GM12878 (cell line): ENCODE measurements at regions not wholly inside any gene's neighbourhood (a gene's known extent, or its start where the extent isn't known, plus 50 kb on each side); places are given as distances from the start of the nearest gene placed in this dataset.

ENCODE experiments used
- ATAC-seq: fragments of 200-7000 bp; cut with Tn5 transposase; 3 replicates; pipeline ENCODE4 v1.9.1; 2020; ENCODE audit warnings: mild to moderate bottlenecking, moderate library complexity
- BruUV-seq: library from RNA; stranded (reverse); fragments of 400-500 nt; replicated peaks from 2 replicates; lab custom pipeline; 2021; lab: Mats Ljungman, UMichigan
- CTCF ChIA-PET: fragments of 300-600 bp; sonication (Branson Sonifier 250); formaldehyde crosslinking; extraction: SDS; loops from one replicate; lab custom pipeline; 2021; ENCODE audit warnings: inconsistent platforms; lab: Yijun Ruan, JAX
- POLR2A ChIA-PET: fragments of 350-600 bp; formaldehyde crosslinking; extraction: SDS; loops from one replicate; lab custom pipeline; 2021; ENCODE audit warnings: inconsistent platforms; lab: Charles Lee
- RAD21 ChIA-PET: fragments of 300-600 bp; sonication (Branson Sonifier 250); formaldehyde crosslinking; loops from one replicate; lab custom pipeline; 2023; ENCODE audit warnings: antibody characterized with exemption; ENCODE audit not compliant: unreplicated experiment; lab: Charles Lee
- SMC1A ChIA-PET: fragments of 300-600 bp; sonication (Branson Sonifier 250); formaldehyde crosslinking; loops from one replicate; lab custom pipeline; 2023; ENCODE audit not compliant: unreplicated experiment, uncharacterized antibody; lab: Charles Lee
- DNase-seq: peaks from one replicate; pipeline ENCODE4 v3.0.0-alpha.2; 2011; ENCODE audit warnings: low read depth, low spot score
- FAIRE-seq: peaks from 3 replicates; lab custom pipeline; 2011; peaks lifted over from hg19 to GRCh38; lab: Jason Lieb, UNC
- H2AFZ ChIP-seq: 2 replicates; pipeline ENCODE4 v1.6.0; 2011; ENCODE audit warnings: low read depth, low read length, control low read depth; ENCODE audit not compliant: control insufficient read depth
- H3K27ac ChIP-seq: 2 replicates; pipeline ENCODE4 v1.5.1; 2011; ENCODE audit warnings: control low read depth; ENCODE audit not compliant: control insufficient read depth, insufficient read depth
- H3K27me3 ChIP-seq, 2 experiments: replicated peaks in 1 of 2; 2 replicates each; pipeline versions ENCODE4 v1.6.0 to v1.6.1; 2011; ENCODE audit warnings: low read length in 1 of 2; ENCODE audit not compliant: control insufficient read depth in 2 of 2, insufficient read depth in 2 of 2
- H3K36me3 ChIP-seq, 2 experiments: 2 replicates each; pipeline ENCODE4 v1.5.1; 2011; ENCODE audit warnings: low read length in 1 of 2; ENCODE audit not compliant: control insufficient read depth in 2 of 2, insufficient read depth in 2 of 2
- H3K4me1 ChIP-seq: 2 replicates; pipeline ENCODE4 v1.6.1; 2011; ENCODE audit warnings: mild to moderate bottlenecking, low read length, moderate library complexity, mixed read lengths; ENCODE audit not compliant: control insufficient read depth, insufficient read depth
- H3K4me2 ChIP-seq: 2 replicates; pipeline ENCODE4 v1.6.0; 2011; ENCODE audit warnings: control low read depth; ENCODE audit not compliant: control insufficient read depth, insufficient read depth
- H3K4me3 ChIP-seq: fragments of 200-600 bp; sonication (generic); 2 replicates; pipeline ENCODE4 v1.5.1; 2016
- H3K79me2 ChIP-seq: 2 replicates; pipeline ENCODE4 v1.6.0; 2011; ENCODE audit warnings: low read length; ENCODE audit not compliant: control insufficient read depth, insufficient read depth
- H3K9ac ChIP-seq: 2 replicates; pipeline ENCODE4 v1.8.0; 2011; ENCODE audit warnings: low read length, control low read depth, mixed read lengths; ENCODE audit not compliant: control insufficient read depth, insufficient read depth
- H3K9me3 ChIP-seq: replicated peaks from 3 replicates; pipeline ENCODE4 v1.5.1; 2011; ENCODE audit warnings: mild to moderate bottlenecking, low read length; ENCODE audit not compliant: control insufficient read depth, insufficient read depth
- H4K20me1 ChIP-seq: 2 replicates; pipeline ENCODE4 v1.6.0; 2011; ENCODE audit not compliant: control insufficient read depth, insufficient read depth
- BCL11A ChIP-seq: IDR thresholded peaks from 2 replicates; pipeline ENCODE4 v1.6.1; 2011; ENCODE audit warnings: low read depth, low read length
- RB1 ChIP-seq: fragments of 450-650 bp; formaldehyde crosslinking; IDR thresholded peaks from 2 replicates; pipeline ENCODE4 v1.6.1; 2017; ENCODE audit warnings: mild to moderate bottlenecking, borderline replicate concordance
- SRF ChIP-seq, 2 experiments: IDR thresholded peaks; 2 replicates each; pipeline ENCODE4 v1.6.1; 2011; ENCODE audit warnings: low read depth in 2 of 2, low read length in 2 of 2, mild to moderate bottlenecking in 1 of 2, moderate library complexity in 1 of 2
- STAT3 ChIP-seq: IDR thresholded peaks from 2 replicates; pipeline ENCODE4 v1.6.1; 2011; ENCODE audit warnings: low read depth, low read length, improper control_type of control experiment
- ZBED1 ChIP-seq: IDR thresholded peaks from 2 replicates; pipeline ENCODE4 v1.6.1; 2016; ENCODE audit warnings: borderline replicate concordance
- WGBS: methylation state at CpG from one replicate; pipeline ENCODE4 v1.1.6; 2016; ENCODE audit warnings: low lambda C conversion rate; ENCODE audit not compliant: insufficient replicate concordance, insufficient coverage; ENCODE audit errors: missing lambda C conversion rate; 5-methylcytosine and 5-hydroxymethylcytosine counted together
- in situ Hi-C: fragments of 300-500 bp; cut with MboI; formaldehyde crosslinking; loops from 9 replicates; pipeline ENCODE4 v1.14.3; 2018; ENCODE audit warnings: mixed read lengths
- intact Hi-C: fragments of 100-400 bp; cut with micrococcal nuclease; formaldehyde crosslinking; loops from one replicate; pipeline ENCODE4 v1.14.2; 2022; ENCODE audit not compliant: unreplicated experiment
- TF ChIP-seq, protein P1 (sequence below): fragments of 450-650 bp; formaldehyde crosslinking; IDR thresholded peaks from 2 replicates; pipeline ENCODE4 v1.5.0; 2022; ENCODE audit warnings: mild to moderate bottlenecking, missing genetic modification characterization

DNA sequence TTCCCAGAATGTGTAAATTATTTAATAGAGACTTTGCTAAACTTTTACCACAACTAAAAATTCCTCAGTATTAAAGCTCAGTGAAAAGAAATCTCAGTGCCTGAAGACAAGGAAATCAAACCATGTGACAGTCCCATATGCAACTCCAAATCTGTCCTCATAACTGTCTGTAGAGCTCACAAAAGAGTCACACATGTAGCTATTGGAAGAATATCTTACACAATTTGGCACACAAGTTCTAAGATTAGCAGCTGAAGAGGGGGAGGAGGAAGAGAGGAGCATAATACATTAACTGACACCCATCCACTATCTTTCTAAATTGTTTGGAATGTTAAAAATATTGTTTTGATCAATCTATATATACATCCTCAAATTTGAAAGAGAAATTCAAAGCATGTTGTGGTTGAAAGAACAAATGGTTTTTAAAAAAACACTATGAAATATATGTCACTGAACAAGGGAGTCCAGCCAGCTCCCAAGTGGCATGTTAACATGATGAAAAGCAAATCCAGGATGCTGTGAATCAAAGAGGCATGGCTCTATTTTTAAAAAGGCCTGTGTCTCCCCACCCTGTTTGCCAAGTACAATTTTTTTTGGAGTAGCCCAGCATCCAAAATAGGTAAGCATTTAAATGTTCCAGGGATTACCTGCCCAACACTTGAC is 126.3 kb upstream of the NANOGP8 start (continued):
- TF ChIP-seq, protein P1, sequence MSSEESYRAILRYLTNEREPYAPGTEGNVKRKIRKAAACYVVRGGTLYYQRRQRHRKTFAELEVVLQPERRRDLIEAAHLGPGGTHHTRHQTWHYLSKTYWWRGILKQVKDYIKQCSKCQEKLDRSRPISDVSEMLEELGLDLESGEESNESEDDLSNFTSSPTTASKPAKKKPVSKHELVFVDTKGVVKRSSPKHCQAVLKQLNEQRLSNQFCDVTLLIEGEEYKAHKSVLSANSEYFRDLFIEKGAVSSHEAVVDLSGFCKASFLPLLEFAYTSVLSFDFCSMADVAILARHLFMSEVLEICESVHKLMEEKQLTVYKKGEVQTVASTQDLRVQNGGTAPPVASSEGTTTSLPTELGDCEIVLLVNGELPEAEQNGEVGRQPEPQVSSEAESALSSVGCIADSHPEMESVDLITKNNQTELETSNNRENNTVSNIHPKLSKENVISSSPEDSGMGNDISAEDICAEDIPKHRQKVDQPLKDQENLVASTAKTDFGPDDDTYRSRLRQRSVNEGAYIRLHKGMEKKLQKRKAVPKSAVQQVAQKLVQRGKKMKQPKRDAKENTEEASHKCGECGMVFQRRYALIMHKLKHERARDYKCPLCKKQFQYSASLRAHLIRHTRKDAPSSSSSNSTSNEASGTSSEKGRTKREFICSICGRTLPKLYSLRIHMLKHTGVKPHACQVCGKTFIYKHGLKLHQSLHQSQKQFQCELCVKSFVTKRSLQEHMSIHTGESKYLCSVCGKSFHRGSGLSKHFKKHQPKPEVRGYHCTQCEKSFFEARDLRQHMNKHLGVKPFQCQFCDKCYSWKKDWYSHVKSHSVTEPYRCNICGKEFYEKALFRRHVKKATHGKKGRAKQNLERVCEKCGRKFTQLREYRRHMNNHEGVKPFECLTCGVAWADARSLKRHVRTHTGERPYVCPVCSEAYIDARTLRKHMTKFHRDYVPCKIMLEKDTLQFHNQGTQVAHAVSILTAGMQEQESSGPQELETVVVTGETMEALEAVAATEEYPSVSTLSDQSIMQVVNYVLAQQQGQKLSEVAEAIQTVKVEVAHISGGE (CRISPR knock-in tag) = no peak
- TF ChIP-seq STAT3 = no peak
- TF ChIP-seq, all 136 proteins: peak for 0

DNA sequence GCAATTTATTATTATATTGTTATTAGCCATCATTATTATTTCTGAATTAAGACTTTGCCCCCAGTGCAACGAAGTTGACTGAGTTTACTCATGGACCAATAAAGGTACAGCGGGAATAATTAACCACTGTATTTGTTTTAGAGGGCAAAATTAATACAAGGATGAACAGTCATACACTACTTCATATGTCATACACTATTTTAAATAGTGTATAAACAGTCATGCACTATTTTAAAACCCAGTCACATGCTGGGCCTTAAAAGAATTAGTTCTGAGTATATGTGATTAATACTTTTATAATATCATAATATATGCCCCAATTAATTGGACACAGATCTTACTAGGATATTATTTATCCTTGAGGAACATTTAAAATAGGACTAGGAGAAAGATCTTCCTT is 125.3 kb upstream of the NANOGP8 start:
- Histone ChIP-seq H3K4me1 (no peaks in the 10 kb centered on the region), H3K27ac (no peak overlapping the region), H3K27me3 (no peaks in the 10 kb centered on the region), H3K36me3 (no peaks in the 10 kb centered on the region), H4K20me1 (no peaks in the 10 kb centered on the region), H3K9me3 (no peaks in the 10 kb centered on the region), H3K4me3 (no peak overlapping the region), H2AFZ (no peak overlapping the region), H3K9ac (no peak overlapping the region), H3K4me2 (no peak overlapping the region), H3K79me2 (no peaks in the 10 kb centered on the region)
- CTCF ChIA-PET = interaction anchor here (0.9 to 1.0 kb wide), 2 partner anchors 132 to 234 kb away, joined by 3 read pairs; no protein-coding TSS in a partner anchor
- in situ Hi-C loops = no loop called here
- SMC1A ChIA-PET = no interaction called here
- no TSS peak for BruUV-seq
- POLR2A ChIA-PET = no interaction called here
- RAD21 ChIA-PET = no interaction called here
- intact Hi-C loops = no loop called here
- 24% methylated on average over 2 of the region's 2 CpGs for WGBS
- ATAC-seq (no peak), FAIRE-seq (no peak), DNase-seq (no peak)
- TF ChIP-seq ZBED1 = no peak
- TF ChIP-seq BCL11A = no peak
- no peak for TF ChIP-seq SRF (IDR thresholded peaks at IDR 0.05; ENCODE audit: low read depth in 2 of 2, low read length in 2 of 2)
- no peak for TF ChIP-seq RB1
